ENCODE measurements at regions not wholly inside any gene's neighbourhood (a gene's known extent, or its start where the extent isn't known, plus 50 kb on each side); places are given as distances from the start of the nearest gene placed in this dataset.

DNA sequence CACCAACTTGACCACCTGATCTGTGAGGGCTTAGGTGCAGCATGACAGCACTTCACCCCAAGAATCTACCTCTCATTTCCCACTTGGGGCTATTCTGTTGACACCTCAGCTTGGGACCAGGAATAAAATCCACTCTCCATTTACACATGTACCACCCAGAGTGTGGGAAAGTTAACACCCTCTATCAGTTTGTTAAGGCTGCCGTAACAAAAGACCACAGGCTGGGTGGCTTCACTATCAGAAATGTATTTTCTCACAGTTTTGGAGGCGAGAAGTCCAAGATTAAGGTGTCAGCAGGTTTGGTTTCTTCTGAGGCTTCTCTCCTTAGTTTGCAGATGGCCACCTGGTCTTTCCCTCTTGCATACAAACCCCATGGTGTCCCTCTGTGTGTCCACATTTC is 277.7 kb upstream of the ERBB4 start:
- no peak overlapping the region for H3K4me3 ChIP-seq
- TF ChIP-seq EP300 (IDR thresholded peaks at IDR 0.05) (no peak), POLR2AphosphoS5 (IDR thresholded peaks at IDR 0.05) (no peak), POLR2A (IDR thresholded peaks at IDR 0.05; ENCODE audit: low read depth) (no peak)
- TF ChIP-seq, protein P1, sequence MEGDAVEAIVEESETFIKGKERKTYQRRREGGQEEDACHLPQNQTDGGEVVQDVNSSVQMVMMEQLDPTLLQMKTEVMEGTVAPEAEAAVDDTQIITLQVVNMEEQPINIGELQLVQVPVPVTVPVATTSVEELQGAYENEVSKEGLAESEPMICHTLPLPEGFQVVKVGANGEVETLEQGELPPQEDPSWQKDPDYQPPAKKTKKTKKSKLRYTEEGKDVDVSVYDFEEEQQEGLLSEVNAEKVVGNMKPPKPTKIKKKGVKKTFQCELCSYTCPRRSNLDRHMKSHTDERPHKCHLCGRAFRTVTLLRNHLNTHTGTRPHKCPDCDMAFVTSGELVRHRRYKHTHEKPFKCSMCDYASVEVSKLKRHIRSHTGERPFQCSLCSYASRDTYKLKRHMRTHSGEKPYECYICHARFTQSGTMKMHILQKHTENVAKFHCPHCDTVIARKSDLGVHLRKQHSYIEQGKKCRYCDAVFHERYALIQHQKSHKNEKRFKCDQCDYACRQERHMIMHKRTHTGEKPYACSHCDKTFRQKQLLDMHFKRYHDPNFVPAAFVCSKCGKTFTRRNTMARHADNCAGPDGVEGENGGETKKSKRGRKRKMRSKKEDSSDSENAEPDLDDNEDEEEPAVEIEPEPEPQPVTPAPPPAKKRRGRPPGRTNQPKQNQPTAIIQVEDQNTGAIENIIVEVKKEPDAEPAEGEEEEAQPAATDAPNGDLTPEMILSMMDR (IDR thresholded peaks at IDR 0.05) = no peak
- H3K36me3 ChIP-seq = no peaks in the 10 kb centered on the region
- DNase-seq (ENCODE audit: extremely low spot score) = no peak
- intact Hi-C loops (cut with DNase I) = no loop called here
- 84% methylated on average over 2 of the region's 2 CpGs for WGBS
- H3K27ac ChIP-seq (replicated peaks in 1 of 4) = no peak overlapping the region
- H3K27me3 ChIP-seq = no peaks in the 10 kb centered on the region
- no peaks in the 10 kb centered on the region for H3K9me3 ChIP-seq
- H3K4me1 ChIP-seq = peaks cover 0 to 26% (median 9%) of the 10 kb centered on the region in 4 donors

DNA sequence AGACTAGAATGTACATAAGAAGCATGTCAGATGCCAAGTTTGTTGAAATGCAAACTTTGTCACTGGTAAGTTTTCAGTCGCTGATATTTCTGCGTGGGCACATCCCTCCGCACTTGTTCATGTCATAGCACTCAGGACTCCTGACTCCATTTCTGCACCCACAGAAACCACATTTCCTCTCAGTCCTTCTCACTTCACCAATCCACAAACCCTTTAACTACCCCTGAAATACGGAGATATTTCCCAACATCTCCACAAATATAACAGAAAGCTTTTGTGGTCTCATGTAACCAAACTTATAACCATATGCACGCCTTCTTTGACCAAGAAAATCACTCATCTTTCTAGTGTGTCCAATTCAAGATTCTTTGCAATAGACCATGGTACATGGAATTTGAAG is 276.9 kb upstream of the ERBB4 start:
- no peak overlapping the region for H3K4me3 ChIP-seq
- H3K36me3 ChIP-seq = no peaks in the 10 kb centered on the region
- no peaks in the 10 kb centered on the region for H3K9me3 ChIP-seq
- intact Hi-C loops (cut with DNase I) = no loop called here
- H3K27ac ChIP-seq (replicated peaks in 1 of 4) = no peak overlapping the region
- H3K27me3 ChIP-seq = no peaks in the 10 kb centered on the region
- DNase-seq (ENCODE audit: extremely low spot score) = no peak
- H3K4me1 ChIP-seq = peaks cover 0 to 31% (median 10%) of the 10 kb centered on the region in 4 donors
- WGBS = 62% methylated on average over 5 of the region's 5 CpGs
- TF ChIP-seq EP300 (IDR thresholded peaks at IDR 0.05) (no peak), POLR2A (IDR thresholded peaks at IDR 0.05; ENCODE audit: low read depth) (no peak), POLR2AphosphoS5 (IDR thresholded peaks at IDR 0.05) (no peak)
- TF ChIP-seq, protein P1 (IDR thresholded peaks at IDR 0.05) = no peak

DNA sequence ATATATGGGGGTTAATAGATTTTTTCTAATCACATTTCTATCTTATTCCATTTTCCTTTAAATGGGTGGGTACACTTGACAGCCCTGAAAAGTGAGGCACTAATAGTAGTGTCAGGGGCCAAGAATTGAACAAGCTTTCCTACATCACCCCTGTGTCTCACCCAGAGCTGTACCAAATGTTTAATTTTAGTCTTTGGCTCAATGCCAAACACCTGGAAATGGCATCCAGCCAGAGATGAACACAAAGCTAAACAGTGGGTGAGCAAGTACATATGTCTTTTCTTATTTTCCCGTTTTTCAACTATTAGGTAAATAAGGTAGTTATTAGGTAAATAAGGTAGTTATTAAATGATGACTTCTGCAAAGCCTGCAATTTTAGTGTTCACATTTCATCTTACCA is 276.3 kb upstream of the ERBB4 start:
- no peaks in the 10 kb centered on the region for H3K36me3 ChIP-seq
- no peak for TF ChIP-seq POLR2A (IDR thresholded peaks at IDR 0.05; ENCODE audit: low read depth)
- TF ChIP-seq EP300 (IDR thresholded peaks at IDR 0.05) = no peak
- no peak for TF ChIP-seq POLR2AphosphoS5 (IDR thresholded peaks at IDR 0.05)
- TF ChIP-seq, protein P1 (IDR thresholded peaks at IDR 0.05) = no peak
- H3K9me3 ChIP-seq = no peaks in the 10 kb centered on the region
- H3K27me3 ChIP-seq = no peaks in the 10 kb centered on the region
- no peak overlapping the region for H3K4me3 ChIP-seq
- H3K4me1 ChIP-seq = peaks cover 0 to 27% (median 10%) of the 10 kb centered on the region in 4 donors
- intact Hi-C loops (cut with DNase I) = no loop called here
- WGBS = 19% methylated on average over 1 of the region's 1 CpG
- H3K27ac ChIP-seq (replicated peaks in 1 of 4) = no peak overlapping the region
- no peak for DNase-seq (ENCODE audit: extremely low spot score)

DNA sequence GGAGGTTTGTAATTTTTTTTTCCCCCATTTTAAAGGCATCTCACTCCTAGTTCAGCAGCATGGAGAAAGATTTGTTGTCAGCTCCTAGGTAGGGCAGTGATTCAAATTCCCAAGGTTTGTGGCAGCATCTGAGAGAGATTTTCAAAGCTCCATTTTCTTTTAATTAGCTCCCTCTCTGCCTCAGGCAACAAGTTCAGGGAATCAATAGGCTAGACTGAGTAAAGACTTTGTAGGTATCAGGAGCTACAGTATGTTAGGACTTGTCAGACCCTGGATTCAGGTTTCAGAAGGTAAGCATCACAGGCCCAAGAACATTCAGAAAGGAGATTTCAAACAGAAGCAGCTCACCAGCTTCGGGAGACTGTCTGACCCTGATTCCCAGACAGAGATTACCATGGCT is 273.3 kb upstream of the ERBB4 start:
- no peak for TF ChIP-seq POLR2AphosphoS5 (IDR thresholded peaks at IDR 0.05)
- no peak for TF ChIP-seq POLR2A (IDR thresholded peaks at IDR 0.05; ENCODE audit: low read depth)
- no peak for TF ChIP-seq EP300 (IDR thresholded peaks at IDR 0.05)
- TF ChIP-seq, protein P1 (IDR thresholded peaks at IDR 0.05) = no peak
- intact Hi-C loops (cut with DNase I) = no loop called here

More for the DNA sequence above, 273.3 kb upstream of the ERBB4 start:
- no peak overlapping the region for H3K27ac ChIP-seq (replicated peaks in 1 of 4)
- DNase-seq (ENCODE audit: extremely low spot score) = no peak
- H3K9me3 ChIP-seq = no peaks in the 10 kb centered on the region
- WGBS = 69% methylated on average over 1 of the region's 1 CpG
- no peak overlapping the region for H3K4me3 ChIP-seq
- H3K36me3 ChIP-seq = no peaks in the 10 kb centered on the region
- peaks cover 0 to 5% (median 2%) of the 10 kb centered on the region in 4 donors for H3K4me1 ChIP-seq
- H3K27me3 ChIP-seq = no peaks in the 10 kb centered on the region
